HUES6 (cell line): ENCODE measurements at regions not wholly inside any gene's neighbourhood (a gene's known extent, or its start where the extent isn't known, plus 50 kb on each side); places are given as distances from the start of the nearest gene placed in this dataset.
"Not testable (repeated sequence)": the region's sequence is repeated elsewhere in the genome, so short reads cannot be mapped to it uniquely, and the experiment has no call there.

Source experiments
- H3K27ac ChIP-seq: 2 replicates; pipeline ENCODE4 v1.7.0; 2013; ENCODE audit warnings: low read depth, mild to moderate bottlenecking, low read length, inconsistent platforms
- H3K27me3 ChIP-seq: 2 replicates; pipeline ENCODE4 v1.6.1; 2013; ENCODE audit warnings: low read length; ENCODE audit not compliant: control insufficient read depth, insufficient read depth
- H3K36me3 ChIP-seq: 2 replicates; pipeline ENCODE4 v1.6.1; 2013; ENCODE audit warnings: low read length; ENCODE audit not compliant: control insufficient read depth, insufficient read depth
- H3K4me1 ChIP-seq: 2 replicates; pipeline ENCODE4 v1.6.1; 2013; ENCODE audit warnings: low read length; ENCODE audit not compliant: control insufficient read depth, insufficient read depth
- H3K4me3 ChIP-seq: 2 replicates; pipeline ENCODE4 v1.5.1; 2013; ENCODE audit warnings: low read depth, low read length
- H3K9ac ChIP-seq: one replicate; pipeline ENCODE4 v1.6.1; 2013; ENCODE audit warnings: mild to moderate bottlenecking, low read length
- H3K9me3 ChIP-seq: 2 replicates; pipeline ENCODE4 v1.6.1; 2013; ENCODE audit warnings: low read depth, low read length; ENCODE audit not compliant: control insufficient read depth, insufficient read depth

GRCh38 chr4:170849969-170850368 lies 760.2 kb upstream of the AADAT start:
- Histone ChIP-seq H3K36me3 (no peaks in the 10 kb centered on the region), H3K9me3 (no peaks in the 10 kb centered on the region), H3K4me3 (no peak overlapping the region), H3K27ac (no peak overlapping the region), H3K9ac (no peak overlapping the region), H3K4me1 (peaks cover 3% of the 10 kb centered on the region; the same call in 1 of the 2 replicates), H3K27me3 (no peaks in the 10 kb centered on the region)

GRCh38 chr4:170827562-170828274 lies 738.0 kb upstream of the AADAT start:
- H3K36me3 ChIP-seq = no peaks in the 10 kb centered on the region
- no peak overlapping the region for H3K27ac ChIP-seq

GRCh38 chr4:170818786-170819185 lies 729.0 kb upstream of the AADAT start:
- Histone ChIP-seq H3K27ac (no peak overlapping the region), H3K9ac (no peak overlapping the region), H3K27me3 (no peaks in the 10 kb centered on the region), H3K4me3 (no peak overlapping the region), H3K9me3 (peaks cover 28% of the 10 kb centered on the region), H3K36me3 (no peaks in the 10 kb centered on the region), H3K4me1 (no peaks in the 10 kb centered on the region)

More at GRCh38 chr4:170827562-170828274, 738.0 kb upstream of the AADAT start:
- Histone ChIP-seq H3K4me3 (no peak overlapping the region), H3K4me1 (no peaks in the 10 kb centered on the region), H3K9me3 (no peaks in the 10 kb centered on the region), H3K9ac (no peak overlapping the region), H3K27me3 (no peaks in the 10 kb centered on the region)

- Histone ChIP-seq H3K4me3 (no peak overlapping the region), H3K36me3 (no peaks in the 10 kb centered on the region), H3K9me3 (no peaks in the 10 kb centered on the region)
Observed at GRCh38 chr4:170805352-170805751, 715.6 kb upstream of the AADAT start.

GRCh38 chr4:170804930-170805329 lies 715.2 kb upstream of the AADAT start:
- H3K4me1 ChIP-seq = no peaks in the 10 kb centered on the region

More at GRCh38 chr4:170805352-170805751, 715.6 kb upstream of the AADAT start:
- H3K27me3 ChIP-seq = no peaks in the 10 kb centered on the region
- no peak overlapping the region for H3K9ac ChIP-seq
- H3K4me1 ChIP-seq = no peaks in the 10 kb centered on the region
- H3K27ac ChIP-seq = no peak overlapping the region

GRCh38 chr4:170803492-170803891 lies 713.7 kb upstream of the AADAT start:
- Histone ChIP-seq H3K4me3 (no peak overlapping the region), H3K36me3 (no peaks in the 10 kb centered on the region), H3K4me1 (no peaks in the 10 kb centered on the region), H3K27me3 (no peaks in the 10 kb centered on the region), H3K27ac (no peak overlapping the region), H3K9me3 (no peaks in the 10 kb centered on the region), H3K9ac (no peak overlapping the region)

More at GRCh38 chr4:170804930-170805329, 715.2 kb upstream of the AADAT start:
- H3K27me3 ChIP-seq = no peaks in the 10 kb centered on the region
- no peaks in the 10 kb centered on the region for H3K9me3 ChIP-seq
- no peak overlapping the region for H3K9ac ChIP-seq
- no peak overlapping the region for H3K27ac ChIP-seq
- no peak overlapping the region for H3K4me3 ChIP-seq
- no peaks in the 10 kb centered on the region for H3K36me3 ChIP-seq

GRCh38 chr4:170801771-170802170 lies 712.0 kb upstream of the AADAT start:
- Histone ChIP-seq H3K36me3 (no peaks in the 10 kb centered on the region), H3K4me3 (no peak overlapping the region), H3K4me1 (no peaks in the 10 kb centered on the region), H3K27ac (no peak overlapping the region), H3K9me3 (no peaks in the 10 kb centered on the region), H3K9ac (no peak overlapping the region), H3K27me3 (no peaks in the 10 kb centered on the region)

- Histone ChIP-seq H3K4me3 (no peak overlapping the region), H3K4me1 (no peaks in the 10 kb centered on the region), H3K27me3 (no peaks in the 10 kb centered on the region), H3K9ac (no peak overlapping the region), H3K27ac (no peak overlapping the region), H3K9me3 (peaks cover 8% of the 10 kb centered on the region; the same call in 1 of the 2 replicates), H3K36me3 (no peaks in the 10 kb centered on the region)
Observed at GRCh38 chr4:170794525-170794924, 704.8 kb upstream of the AADAT start.

- peak overlapping the region; percentile 35 for H3K9ac ChIP-seq
- not testable (repeated sequence) for H3K4me1 ChIP-seq, H3K36me3 ChIP-seq, H3K27me3 ChIP-seq, H3K9me3 ChIP-seq, H3K27ac ChIP-seq
- H3K4me3 ChIP-seq = peak overlapping the region; percentile 60
Observed at GRCh38 chr4:170788540-170789051, 698.8 kb upstream of the AADAT start.

GRCh38 chr4:170777663-170778062 lies 687.9 kb upstream of the AADAT start:
- no peak overlapping the region for H3K9ac ChIP-seq
- H3K9me3 ChIP-seq = no peaks in the 10 kb centered on the region
- H3K4me3 ChIP-seq = no peak overlapping the region
- no peaks in the 10 kb centered on the region for H3K27me3 ChIP-seq
- H3K27ac ChIP-seq = no peak overlapping the region
- H3K4me1 ChIP-seq = no peaks in the 10 kb centered on the region
- no peaks in the 10 kb centered on the region for H3K36me3 ChIP-seq

- H3K36me3 ChIP-seq = no peaks in the 10 kb centered on the region
- no peaks in the 10 kb centered on the region for H3K9me3 ChIP-seq
- no peak overlapping the region for H3K27ac ChIP-seq
- no peaks in the 10 kb centered on the region for H3K27me3 ChIP-seq
- H3K9ac ChIP-seq = no peak overlapping the region
- H3K4me3 ChIP-seq = no peak overlapping the region
- H3K4me1 ChIP-seq = no peaks in the 10 kb centered on the region
Observed at GRCh38 chr4:170776983-170777382, 687.2 kb upstream of the AADAT start.
